D721Med (cell line): ENCODE measurements at regions not wholly inside any gene's neighbourhood (a gene's known extent, or its start where the extent isn't known, plus 50 kb on each side); places are given as distances from the start of the nearest gene placed in this dataset.

Experiments used
- DNase-seq: peaks from one replicate; pipeline ENCODE4 v3.0.0; 2011; ENCODE audit warnings: low spot score; ENCODE audit not compliant: insufficient read length
- FAIRE-seq: peaks from 2 replicates; lab custom pipeline; 2011; peaks lifted over from hg19 to GRCh38; lab: Jason Lieb, UNC
- CTCF ChIP-seq: IDR thresholded peaks from 2 replicates; pipeline ENCODE4 v1.5.1; 2012; ENCODE audit warnings: mild to moderate bottlenecking, control low read depth; ENCODE audit not compliant: insufficient read depth; ENCODE audit errors: missing control alignments

DNA sequence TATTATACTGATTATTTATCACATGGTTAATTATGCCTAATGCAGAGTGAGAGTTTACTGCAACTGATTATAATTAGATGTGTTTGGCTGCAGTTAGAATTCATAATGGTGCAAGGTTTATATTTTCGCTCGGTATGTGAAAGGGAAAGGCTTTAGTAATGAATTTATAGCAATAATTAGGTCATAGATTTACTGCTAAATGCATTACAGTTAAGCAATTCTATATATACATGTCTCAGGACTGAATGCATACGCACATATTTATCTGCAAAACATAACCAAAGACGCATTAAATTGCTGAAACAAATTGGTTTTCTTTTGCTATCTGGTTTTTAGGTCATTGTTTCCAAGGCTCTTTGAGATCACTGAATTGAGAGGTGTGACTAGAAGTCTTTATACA, 428.1 kb upstream of the PDE3A start:
- no peak for FAIRE-seq
- DNase-seq, result no peak
- TF ChIP-seq CTCF, result no peak

- no peak for FAIRE-seq
- no peak for TF ChIP-seq CTCF
- no peak for DNase-seq
These were observed 427.2 kb upstream of the PDE3A start for GRCh38 chr12:19941096-19941495.

DNA sequence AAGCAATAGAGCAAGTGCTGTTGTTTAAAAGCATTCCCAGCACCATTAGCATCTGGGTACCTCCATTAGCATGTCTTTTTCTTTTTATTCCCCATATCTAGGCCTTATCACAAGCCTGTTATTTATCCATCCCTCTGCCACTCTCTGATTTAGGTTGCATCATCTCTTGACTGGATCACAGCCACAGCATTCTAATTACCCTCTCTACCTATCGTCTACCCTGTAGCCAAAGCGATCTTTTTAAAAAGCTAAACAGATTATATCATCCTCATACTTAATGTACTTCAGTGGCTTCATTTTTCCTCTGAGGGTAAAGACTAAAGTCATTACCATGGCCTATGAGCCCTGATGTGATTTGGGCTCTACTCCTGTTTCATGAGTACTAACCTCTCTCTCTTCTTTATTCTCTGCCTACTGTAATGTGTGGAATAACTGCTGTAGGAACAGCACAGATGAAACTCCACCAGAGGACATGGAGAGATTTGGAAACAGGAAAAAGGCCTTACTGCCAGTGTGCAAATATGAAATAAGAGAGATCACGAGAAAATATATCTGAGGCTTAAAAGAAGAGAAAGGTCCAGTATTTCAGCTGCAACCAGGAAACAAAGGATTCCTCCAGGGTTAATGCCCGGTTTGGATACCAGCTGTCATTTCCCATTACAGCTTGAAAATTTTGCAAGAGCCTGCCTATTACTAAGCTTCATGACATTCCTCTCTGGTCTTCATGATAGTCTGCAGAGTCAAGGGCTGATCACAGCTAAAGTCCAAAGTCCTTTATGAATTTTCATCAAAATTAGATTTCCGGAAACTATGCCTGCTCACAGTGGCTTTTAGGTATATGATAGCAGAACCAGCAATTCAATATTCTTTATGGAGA, 422.5 kb upstream of the PDE3A start:
- DNase-seq, result no peak
- TF ChIP-seq CTCF, result no peak
- FAIRE-seq, result no peak

- FAIRE-seq (no peak), DNase-seq (no peak)
- no peak for TF ChIP-seq CTCF
These were observed 421.8 kb upstream of the PDE3A start for GRCh38 chr12:19946550-19946949.

- no peak for FAIRE-seq
- no peak for DNase-seq
- no peak for TF ChIP-seq CTCF
These were observed 421.0 kb upstream of the PDE3A start for GRCh38 chr12:19947344-19947743.

- DNase-seq (no peak), FAIRE-seq (no peak)
- no peak for TF ChIP-seq CTCF
These were observed 416.7 kb upstream of the PDE3A start for GRCh38 chr12:19951664-19952063.

GRCh38 chr12:19953734-19954133, 414.6 kb upstream of the PDE3A start:
- no peak for FAIRE-seq
- no peak for DNase-seq
- TF ChIP-seq CTCF, result no peak
